IPS DF 4.7 (cell line): ENCODE measurements at regions not wholly inside any gene's neighbourhood (a gene's known extent, or its start where the extent isn't known, plus 50 kb on each side); places are given as distances from the start of the nearest gene placed in this dataset.

Source experiments
- DNase-seq: peaks from one replicate; pipeline ENCODE4 v3.0.0-alpha.2; 2013; ENCODE audit warnings: low spot score; ENCODE audit errors: extremely low read depth

DNA sequence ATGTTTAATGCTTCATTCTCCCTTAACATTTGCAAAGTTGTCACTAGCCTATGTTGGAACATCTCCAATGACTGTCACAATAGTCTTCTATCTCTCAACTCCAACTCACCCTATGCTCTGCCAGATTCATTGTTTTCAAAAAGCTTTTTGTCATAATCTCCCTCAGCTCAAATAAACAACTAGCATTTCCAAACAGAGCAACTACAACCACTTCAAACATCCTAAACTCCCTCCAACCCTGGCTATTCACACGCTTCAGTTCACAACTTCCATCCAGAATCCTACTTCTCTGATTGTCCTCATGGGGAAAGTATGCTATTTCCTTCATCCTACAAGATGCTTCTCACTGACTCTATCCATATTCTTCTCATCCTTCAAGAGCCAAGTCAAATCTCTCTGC, 139.2 kb upstream of the VRK2 start:
- no peak for DNase-seq

DNA sequence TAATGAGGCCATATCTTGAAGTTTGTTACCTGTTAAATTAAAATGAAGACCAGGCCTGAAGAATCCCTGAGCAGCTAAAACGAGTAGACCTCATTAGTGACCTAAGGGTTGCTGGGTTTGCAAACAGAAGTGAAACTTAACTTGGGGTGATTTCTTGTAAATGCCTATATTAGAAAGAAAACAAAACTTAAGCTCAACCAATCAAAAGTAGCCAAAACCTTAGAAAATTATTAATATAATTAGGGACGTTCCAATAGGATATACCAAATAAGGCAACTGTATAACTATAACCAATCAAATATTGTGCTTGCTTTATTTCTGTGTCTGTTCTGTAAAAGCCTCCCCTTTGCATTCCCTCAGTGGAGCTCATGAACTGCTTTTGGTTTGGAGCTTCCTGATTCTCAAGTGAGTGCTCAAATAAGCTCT, 137.9 kb upstream of the VRK2 start:
- DNase-seq, result no peak

GRCh38 chr2:57918126-57918525, 128.5 kb upstream of the VRK2 start:
- DNase-seq, result no peak

GRCh38 chr2:57920342-57920939, 126.2 kb upstream of the VRK2 start:
- DNase-seq, result no peak

DNA sequence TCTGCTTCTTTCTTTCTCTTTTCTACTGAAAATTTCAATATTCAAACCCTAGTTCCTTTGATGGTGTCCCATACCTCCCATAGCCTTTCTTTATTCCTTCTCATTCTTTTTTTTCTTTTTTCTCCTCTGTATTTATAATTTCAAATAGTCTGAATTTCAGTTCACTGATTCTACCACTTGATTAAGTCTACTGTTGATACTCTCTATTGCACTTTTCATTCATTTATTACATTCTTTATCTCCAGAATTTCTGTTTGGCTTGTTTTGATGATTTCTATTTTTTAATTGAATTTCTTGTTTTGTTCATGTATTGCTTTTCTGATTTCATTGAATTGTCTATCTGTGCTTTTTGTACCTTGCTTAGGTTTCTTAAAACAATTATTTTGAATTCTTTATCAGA, 111.9 kb upstream of the VRK2 start:
- no peak for DNase-seq

GRCh38 chr2:57936216-57936615, 110.4 kb upstream of the VRK2 start:
- DNase-seq, result no peak

DNA sequence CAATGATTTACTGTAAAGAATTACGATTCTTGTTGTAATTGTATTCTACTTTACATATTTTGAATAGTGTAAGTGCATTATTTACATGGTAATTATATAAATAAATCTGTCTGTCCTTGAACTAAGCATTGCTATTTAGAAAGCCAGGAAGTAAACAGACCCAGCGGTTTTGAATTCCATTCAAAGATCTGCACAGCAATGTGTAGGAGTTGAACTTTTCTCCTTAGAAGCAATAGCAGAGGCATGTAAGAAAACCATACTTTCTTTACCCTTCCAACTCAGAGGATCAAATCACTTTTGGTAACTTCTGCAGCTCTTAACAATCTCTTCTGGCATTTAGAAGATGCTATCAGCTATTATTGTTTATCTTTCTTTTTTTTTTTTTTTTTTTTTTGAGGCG, 109.2 kb upstream of the VRK2 start:
- no peak for DNase-seq

GRCh38 chr2:57941816-57942215, 104.8 kb upstream of the VRK2 start:
- no peak for DNase-seq

- DNase-seq, result no peak
Measured at GRCh38 chr2:57943315-57943714, 103.3 kb upstream of the VRK2 start.

DNA sequence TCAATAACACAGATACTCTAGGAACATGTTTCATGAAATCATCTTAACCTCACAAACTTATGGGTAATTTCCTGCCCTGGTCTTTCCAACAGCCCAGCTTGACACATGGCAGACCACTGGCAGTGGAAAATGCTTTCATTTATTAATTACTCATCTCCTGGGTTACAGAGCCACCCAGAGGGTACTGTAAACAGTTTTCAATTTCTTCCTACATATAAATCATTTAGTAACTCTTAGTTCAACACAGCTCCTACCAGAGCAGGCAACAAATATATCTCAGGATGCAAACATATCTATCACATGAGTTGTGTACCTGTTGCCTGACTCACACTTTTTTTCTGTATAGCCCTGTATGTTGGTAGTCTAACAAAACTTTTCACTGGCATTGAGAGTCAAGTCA, 99.2 kb upstream of the VRK2 start:
- no peak for DNase-seq

GRCh38 chr2:57954020-57954419, 92.6 kb upstream of the VRK2 start:
- DNase-seq, result no peak

DNA sequence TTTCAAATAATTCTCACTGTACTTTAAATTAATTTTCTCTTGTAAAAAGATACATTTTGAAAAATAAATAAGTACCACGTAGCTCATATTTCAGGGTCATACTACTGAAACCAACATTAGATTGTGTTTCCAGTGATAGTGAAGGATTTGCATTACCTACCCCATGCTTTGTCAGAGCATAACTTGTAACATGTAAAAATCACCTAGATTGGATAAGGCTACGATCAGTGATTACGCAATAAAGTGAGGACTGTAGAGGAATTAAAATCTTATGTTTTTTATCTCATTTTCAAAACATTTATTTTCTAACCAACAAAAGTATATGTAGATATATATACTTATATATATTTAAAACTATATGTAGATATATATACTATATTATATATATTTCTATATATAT, 89.4 kb upstream of the VRK2 start:
- no peak for DNase-seq

DNA sequence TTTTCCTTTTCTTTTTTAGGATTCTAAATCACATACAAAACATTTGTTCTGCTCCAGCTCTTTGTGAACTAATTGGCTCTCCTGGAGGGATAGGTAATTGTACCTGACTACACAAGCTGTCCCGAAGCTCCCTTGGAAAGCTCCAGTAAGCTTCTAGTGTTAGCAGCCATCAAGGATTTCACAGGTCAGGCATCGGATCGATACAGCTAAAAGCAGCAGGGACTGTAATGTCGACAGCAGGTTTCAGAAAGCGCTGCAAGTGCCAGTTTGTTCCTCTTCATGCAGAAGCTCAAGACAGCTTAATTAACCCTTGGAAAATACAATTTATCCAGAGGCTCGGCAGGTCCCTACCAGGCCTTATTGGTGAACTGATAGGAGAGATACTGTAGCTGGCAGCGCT, 87.2 kb upstream of the VRK2 start:
- DNase-seq, result no peak

DNA sequence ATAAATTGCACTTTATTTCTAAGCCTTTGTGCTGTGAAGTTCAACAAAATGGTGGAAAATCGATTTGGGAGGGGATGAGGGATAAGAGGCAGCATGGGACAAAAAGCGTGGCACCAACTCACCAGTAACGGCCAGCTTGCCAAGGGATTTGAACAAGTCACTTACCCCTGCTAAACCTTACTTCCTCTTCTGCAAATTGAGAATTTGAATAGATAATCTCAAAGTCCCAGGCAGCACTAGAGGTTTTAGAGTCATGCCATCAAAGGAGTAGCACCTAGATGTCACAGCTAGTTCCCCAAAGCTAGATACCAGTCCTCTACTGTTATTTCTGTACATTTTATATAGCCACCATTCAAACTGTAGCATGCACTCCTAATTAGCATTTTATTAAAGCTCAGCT, 83.7 kb upstream of the VRK2 start:
- no peak for DNase-seq

GRCh38 chr2:57965219-57965618, 81.4 kb upstream of the VRK2 start:
- no peak for DNase-seq

GRCh38 chr2:57965961-57966360, 80.6 kb upstream of the VRK2 start:
- no peak for DNase-seq

DNA sequence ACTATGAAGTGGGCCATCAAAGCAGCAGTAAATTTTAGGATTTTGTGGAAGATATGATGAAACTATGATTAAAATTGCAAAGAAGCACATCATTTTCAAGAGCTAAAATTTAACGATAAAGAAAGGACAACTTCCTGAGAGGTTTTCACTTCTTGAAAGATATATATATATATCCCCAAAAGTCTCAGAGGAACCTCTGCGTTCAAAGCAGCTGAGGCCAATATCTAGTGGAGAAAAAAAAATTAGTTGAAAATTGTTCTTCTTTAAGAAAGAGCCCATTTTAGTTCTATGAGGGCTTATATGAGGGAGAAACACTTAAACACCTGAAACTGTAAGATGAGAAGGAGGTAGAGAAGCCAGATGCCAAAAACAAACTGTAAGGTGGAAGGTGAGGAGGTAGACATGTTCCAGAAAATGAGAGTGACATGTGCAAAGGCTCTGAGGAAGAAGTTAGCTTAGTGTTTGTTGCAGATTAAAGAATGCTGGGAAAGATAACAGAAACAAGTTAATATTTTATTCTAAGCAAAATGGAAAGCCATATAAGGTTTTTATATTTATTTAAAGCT, 72.9 kb upstream of the VRK2 start:
- DNase-seq, result no peak

GRCh38 chr2:57979158-57979557, 67.4 kb upstream of the VRK2 start:
- no peak for DNase-seq

DNA sequence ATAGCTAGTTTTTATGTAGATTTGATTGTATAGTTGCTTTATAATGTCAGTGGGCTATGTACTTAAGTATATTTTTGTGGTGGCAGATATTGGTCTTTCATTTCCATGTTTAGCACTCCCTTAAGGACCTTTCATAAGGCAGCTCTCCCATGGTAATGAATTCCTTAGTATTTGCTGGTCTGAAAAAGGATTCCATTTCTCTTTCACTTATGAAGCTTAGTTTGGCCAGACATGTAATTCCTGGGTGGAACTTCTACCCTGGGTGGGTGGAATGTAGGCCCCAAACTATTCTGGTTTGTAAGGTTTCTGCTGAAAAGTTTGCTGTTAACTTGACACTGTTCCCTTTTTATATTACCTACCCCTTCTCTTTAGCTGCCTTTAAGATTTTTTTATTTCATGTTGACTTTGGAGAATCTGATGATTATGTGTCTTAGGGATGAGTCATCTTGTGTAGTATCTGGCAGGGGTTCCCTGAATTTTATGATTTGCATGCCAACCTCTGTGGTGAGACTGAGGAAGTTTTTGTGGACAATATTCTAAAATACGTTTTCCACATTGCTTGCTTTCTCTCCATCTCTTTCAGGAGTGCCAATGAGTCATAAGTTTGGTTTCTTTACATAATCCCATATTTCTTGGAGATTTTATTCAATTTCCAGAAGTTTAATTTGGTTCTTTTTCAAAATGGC, 65.4 kb upstream of the VRK2 start:
- no peak for DNase-seq

GRCh38 chr2:57987835-57988573, 58.6 kb upstream of the VRK2 start:
- DNase-seq, result no peak

DNA sequence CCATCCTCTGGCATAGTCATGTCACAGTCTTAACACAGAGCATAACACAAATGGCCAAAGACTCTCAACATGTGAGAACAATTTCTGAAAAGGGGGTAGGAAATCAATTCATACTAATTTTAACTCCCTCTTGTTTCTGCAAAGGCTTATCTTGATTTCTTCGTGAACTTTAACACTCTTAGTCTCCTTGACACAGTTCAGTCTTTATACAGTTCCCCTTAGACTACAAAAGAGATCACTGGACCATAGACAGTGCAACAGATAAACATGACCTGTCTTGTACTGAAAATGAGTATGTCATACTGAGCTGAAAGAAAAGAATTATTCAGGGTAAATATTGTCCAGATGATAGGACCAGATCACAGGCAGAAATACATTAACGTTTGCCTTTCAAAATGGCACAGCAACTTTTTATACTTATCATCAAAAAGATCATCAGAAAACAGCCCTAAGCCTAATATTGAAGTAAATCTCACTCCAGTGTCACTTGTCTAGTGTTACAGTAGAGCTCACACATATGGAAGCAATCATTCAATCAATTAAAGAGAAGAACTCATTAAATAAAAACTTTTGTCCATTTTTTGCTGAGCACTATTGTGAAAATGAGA, 56.4 kb upstream of the VRK2 start:
- DNase-seq, result no peak
